H9 (cell line): ENCODE measurements at regions not wholly inside any gene's neighbourhood (a gene's known extent, or its start where the extent isn't known, plus 50 kb on each side); places are given as distances from the start of the nearest gene placed in this dataset.

Experiments
- DNase-seq: peaks from one replicate; pipeline ENCODE4 v3.0.0-alpha.2; 2017
- H2AFZ ChIP-seq: one replicate; pipeline ENCODE4 v1.6.1; 2013; ENCODE audit warnings: mild to moderate bottlenecking, low read length, control low read depth, moderate library complexity
- H2AK5ac ChIP-seq: 2 replicates; pipeline ENCODE4 v1.6.1; 2013; ENCODE audit warnings: low read length, control low read depth, mixed read lengths; ENCODE audit not compliant: insufficient read length
- H2BK120ac ChIP-seq: one replicate; pipeline ENCODE4 v1.6.1; 2013; ENCODE audit warnings: low read depth, mild to moderate bottlenecking, low read length, control low read depth, inconsistent platforms; ENCODE audit not compliant: poor library complexity, severe bottlenecking
- H2BK12ac ChIP-seq: 2 replicates; pipeline ENCODE4 v1.6.1; 2013; ENCODE audit warnings: low read length, control low read depth, mixed read lengths, low read depth; ENCODE audit not compliant: insufficient read length
- H2BK15ac ChIP-seq: 2 replicates; pipeline ENCODE4 v1.6.1; 2013; ENCODE audit warnings: low read depth, low read length, control low read depth
- H2BK20ac ChIP-seq: one replicate; pipeline ENCODE4 v1.6.1; 2013; ENCODE audit warnings: low read depth, mild to moderate bottlenecking, low read length, control low read depth, inconsistent platforms; ENCODE audit not compliant: poor library complexity, severe bottlenecking
- H2BK5ac ChIP-seq: 2 replicates; pipeline ENCODE4 v1.6.1; 2013; ENCODE audit warnings: low read length, control low read depth, mixed read lengths; ENCODE audit not compliant: insufficient read length
- H3K14ac ChIP-seq: 2 replicates; pipeline ENCODE4 v1.6.1; 2013; ENCODE audit warnings: low read length, control low read depth; ENCODE audit not compliant: insufficient read depth
- H3K18ac ChIP-seq: 2 replicates; pipeline ENCODE4 v1.6.1; 2013; ENCODE audit warnings: low read depth, mild to moderate bottlenecking, mixed read lengths, low read length, control low read depth; ENCODE audit not compliant: insufficient read length
- H3K23ac ChIP-seq: 2 replicates; pipeline ENCODE4 v1.6.1; 2013; ENCODE audit warnings: low read length, control low read depth, mixed read lengths, low read depth; ENCODE audit not compliant: insufficient read length
- H3K23me2 ChIP-seq: 2 replicates; pipeline ENCODE4 v1.6.1; 2013; ENCODE audit warnings: low read depth, mild to moderate bottlenecking, mixed read lengths, low read length, control low read depth; ENCODE audit not compliant: insufficient read length, poor library complexity, severe bottlenecking
- H3K27ac ChIP-seq: 2 replicates; pipeline ENCODE4 v1.5.1; 2013; ENCODE audit warnings: low read length, control low read depth, mixed read lengths, low read depth; ENCODE audit not compliant: insufficient read length
- H3K27me3 ChIP-seq: 2 replicates; pipeline ENCODE4 v1.6.1; 2013; ENCODE audit warnings: low read length, control low read depth, inconsistent platforms; ENCODE audit not compliant: insufficient read depth
- H3K4ac ChIP-seq: 2 replicates; pipeline ENCODE4 v1.6.1; 2013; ENCODE audit warnings: low read depth, mild to moderate bottlenecking, control low read depth, inconsistent platforms, low read length, moderate library complexity
- H3K4me1 ChIP-seq: 2 replicates; pipeline ENCODE4 v1.6.1; 2013; ENCODE audit warnings: low read length, control low read depth, inconsistent platforms; ENCODE audit not compliant: insufficient read depth
- H3K4me2 ChIP-seq: 2 replicates; pipeline ENCODE4 v1.6.1; 2013; ENCODE audit warnings: low read length, control low read depth, mixed read lengths; ENCODE audit not compliant: insufficient read length, insufficient read depth
- H3K56ac ChIP-seq: 2 replicates; pipeline ENCODE4 v1.6.1; 2013; ENCODE audit warnings: low read depth, mild to moderate bottlenecking, mixed read lengths, low read length, control low read depth; ENCODE audit not compliant: insufficient read length
- H3K79me1 ChIP-seq: 2 replicates; pipeline ENCODE4 v1.6.1; 2013; ENCODE audit warnings: low read depth, mild to moderate bottlenecking, moderate library complexity, low read length, control low read depth, inconsistent platforms; ENCODE audit not compliant: insufficient read depth, poor library complexity, severe bottlenecking
- H3K79me2 ChIP-seq: 2 replicates; pipeline ENCODE4 v1.6.1; 2013; ENCODE audit warnings: low read length, control low read depth, inconsistent platforms; ENCODE audit not compliant: insufficient read depth
- H3K9ac ChIP-seq: 2 replicates; pipeline ENCODE4 v1.6.1; 2013; ENCODE audit warnings: low read length, control low read depth, mixed read lengths; ENCODE audit not compliant: insufficient read length; ENCODE audit errors: extremely low read depth
- H3K9me3 ChIP-seq: one replicate; pipeline ENCODE4 v1.6.1; 2013; ENCODE audit warnings: low read depth, low read length, inconsistent platforms; ENCODE audit not compliant: control insufficient read depth
- H3T11ph ChIP-seq: one replicate; pipeline ENCODE4 v1.6.1; 2013; ENCODE audit warnings: mild to moderate bottlenecking, low read length, control low read depth, inconsistent platforms
- H4K20me1 ChIP-seq: one replicate; pipeline ENCODE4 v1.6.1; 2013; ENCODE audit not compliant: control insufficient read depth, insufficient read length, insufficient read depth
- H4K5ac ChIP-seq: 2 replicates; pipeline ENCODE4 v1.6.1; 2013; ENCODE audit warnings: low read depth, mild to moderate bottlenecking, mixed read lengths, low read length, control low read depth; ENCODE audit not compliant: insufficient read length
- H4K8ac ChIP-seq: replicated peaks from 2 replicates; pipeline ENCODE4 v1.6.1; 2013; ENCODE audit warnings: low read length, control low read depth, mixed read lengths, low read depth; ENCODE audit not compliant: insufficient read length
- H4K91ac ChIP-seq: 2 replicates; pipeline ENCODE4 v1.6.1; 2013; ENCODE audit warnings: low read depth, mild to moderate bottlenecking, moderate library complexity, mixed read lengths, low read length, control low read depth; ENCODE audit not compliant: insufficient read length
- H3K27ac Mint-ChIP-seq, 3 experiments: 2 replicates in 2 of 3; 3 replicates in 1 of 3; pipeline ENCODE4 v1.8.0; 2020 to 2021; ENCODE audit warnings: mixed read lengths in 3 of 3, mild to moderate bottlenecking in 1 of 3, moderate library complexity in 1 of 3
- H3K27me3 Mint-ChIP-seq: 2 replicates; pipeline ENCODE4 v1.8.0; 2021; ENCODE audit warnings: low read depth, mild to moderate bottlenecking, moderate library complexity, mixed read lengths
- H3K36me3 Mint-ChIP-seq, 3 experiments: 2 replicates in 2 of 3; 3 replicates in 1 of 3; pipeline ENCODE4 v1.8.0; 2020 to 2021; ENCODE audit warnings: low read depth in 3 of 3, mixed read lengths in 3 of 3; ENCODE audit not compliant: insufficient read depth in 1 of 3
- H3K4me1 Mint-ChIP-seq, 2 experiments: 2 replicates each; pipeline ENCODE4 v1.8.0; 2020; ENCODE audit warnings: mixed read lengths in 2 of 2
- H3K4me3 Mint-ChIP-seq, 2 experiments: 2 replicates in 1 of 2; 3 replicates in 1 of 2; pipeline ENCODE4 v1.8.0; 2020 to 2021; ENCODE audit warnings: mild to moderate bottlenecking in 2 of 2, mixed read lengths in 2 of 2, moderate library complexity in 1 of 2
- H3K9me3 Mint-ChIP-seq, 2 experiments: 2 replicates in 1 of 2; 3 replicates in 1 of 2; pipeline ENCODE4 v1.8.0; 2020; ENCODE audit warnings: mild to moderate bottlenecking in 2 of 2, mixed read lengths in 2 of 2, moderate library complexity in 1 of 2
- CTCF ChIP-seq: fragments of 200-600 bp; sonication (generic); conservative IDR thresholded peaks from 3 replicates; pipeline ENCODE4 v1.8.0; 2021; ENCODE audit warnings: antibody characterized with exemption, mild to moderate bottlenecking
- WGBS: extraction: QIAGEN DNeasy Blood & Tissue Kit; methylation state at CpG from one replicate; pipeline ENCODE4 v1.1.7; 2013; ENCODE audit warnings: missing lambda C conversion rate, low lambda C conversion rate, mixed read lengths; ENCODE audit not compliant: insufficient read length; ENCODE audit errors: extremely low coverage; 5-methylcytosine and 5-hydroxymethylcytosine counted together

- peaks cover 6 to 18% of the 10 kb centered on the region in 2 experiments; a peak in 4 of 5 replicates for H3K9me3 Mint-ChIP-seq
- Histone ChIP-seq H4K20me1 (no peaks in the 10 kb centered on the region), H2BK120ac (no peak overlapping the region), H3K79me2 (no peaks in the 10 kb centered on the region), H2BK15ac (no peak overlapping the region), H2BK12ac (no peak overlapping the region), H4K8ac (no peak overlapping the region), H2AK5ac (no peak overlapping the region), H4K5ac (no peak overlapping the region), H3K4ac (no peak overlapping the region), H2BK20ac (no peak overlapping the region), H3K27ac (no peak overlapping the region), H3K9me3 (peaks cover 6% of the 10 kb centered on the region), H3T11ph (no peak overlapping the region), H2BK5ac (no peak overlapping the region), H3K18ac (no peak overlapping the region), H3K23me2 (no peaks in the 10 kb centered on the region), H3K14ac (no peak overlapping the region), H3K27me3 (no peaks in the 10 kb centered on the region), H3K79me1 (no peaks in the 10 kb centered on the region), H3K23ac (no peak overlapping the region), H3K9ac (no peak overlapping the region), H3K4me2 (no peak overlapping the region), H2AFZ (no peak overlapping the region), H4K91ac (no peak overlapping the region), H3K4me1 (no peaks in the 10 kb centered on the region), H3K56ac (no peak overlapping the region)
- TF ChIP-seq CTCF, result peak; percentile 71
- H3K36me3 Mint-ChIP-seq, result peaks cover 3 to 7% (median 5%) of the 10 kb centered on the region in 3 experiments
- H3K27ac Mint-ChIP-seq, result no peak overlapping the region
- WGBS, result 100% methylated on average over 1 of the region's 4 CpGs
- no peaks in the 10 kb centered on the region for H3K27me3 Mint-ChIP-seq
- peak; percentile 33 for DNase-seq
- peaks cover 4 to 7% of the 10 kb centered on the region in 2 experiments for H3K4me1 Mint-ChIP-seq
- H3K4me3 Mint-ChIP-seq, result no peak overlapping the region
Observed at GRCh38 chr2:116952254-116952653, 862.2 kb upstream of the DDX18 start.
